ENCODE measurements at regions not wholly inside any gene's neighbourhood (a gene's known extent, or its start where the extent isn't known, plus 50 kb on each side); places are given as distances from the start of the nearest gene placed in this dataset.
"Not testable (repeated sequence)": the region's sequence is repeated elsewhere in the genome, so short reads cannot be mapped to it uniquely, and the experiment has no call there.

- TF ChIP-seq ZBED4 (CRISPR knock-in tag; IDR thresholded peaks at IDR 0.05; ENCODE audit: borderline replicate concordance): no peak
- no peak for TF ChIP-seq RORA (CRISPR knock-in tag; IDR thresholded peaks at IDR 0.05)
Observed at GRCh38 chr13:78060966-78061365, 142.3 kb upstream of the EDNRB start (continued).

GRCh38 chr13:78056865-78057264, 138.2 kb upstream of the EDNRB start:
- H3K4me3 ChIP-seq (replicated peaks in 1 of 3; ENCODE audit: insufficient read depth in 1 of 3, low read depth in 2 of 3, low read length in 3 of 3); POLR2A ChIA-PET; DNase-seq (ENCODE audit: low spot score); H3K9ac ChIP-seq (ENCODE audit: insufficient read depth, low read depth, low read length); H3K36me3 ChIP-seq (replicated peaks in 1 of 2; ENCODE audit: control insufficient read depth in 1 of 2, insufficient read depth in 2 of 2, low read length in 2 of 2); ATAC-seq; BruUV-seq (replicated peaks); H3K4me2 ChIP-seq (ENCODE audit: low read depth, low read length); H3K4me1 ChIP-seq (ENCODE audit: insufficient read depth, low read length); H3K27me3 ChIP-seq (ENCODE audit: control insufficient read depth in 1 of 2, insufficient read depth in 2 of 2, low read length in 2 of 2); intact Hi-C loops (cut with micrococcal nuclease; ENCODE audit: unreplicated experiment); in situ Hi-C loops (cut with HindIII; ENCODE audit: extremely low pct_ligation_motif_present, low pct_unique_long_range_greater_than_20kb); H2AFZ ChIP-seq (ENCODE audit: low read length); H4K20me1 ChIP-seq (ENCODE audit: insufficient read depth, low read length); H3K79me2 ChIP-seq (ENCODE audit: insufficient read depth, low read length); H3K27ac ChIP-seq (ENCODE audit: extremely low read length, insufficient read depth, low read length); FAIRE-seq; CTCF ChIA-PET (ENCODE audit: low intra/inter-chr PET ratio, low total read pairs): not testable (repeated sequence)
- H3K9me3 ChIP-seq (ENCODE audit: low read length): peaks cover 76% of the 10 kb centered on the region
- WGBS (ENCODE audit: low lambda C conversion rate): 20% methylated on average over 2 of the region's 2 CpGs

GRCh38 chr13:78054157-78054556, 135.5 kb upstream of the EDNRB start:
- no peaks in the 10 kb centered on the region for H3K79me2 ChIP-seq (ENCODE audit: insufficient read depth, low read length)
- ATAC-seq: no peak
- intact Hi-C loops (cut with micrococcal nuclease; ENCODE audit: unreplicated experiment): no loop called here
- no peaks in the 10 kb centered on the region for H4K20me1 ChIP-seq (ENCODE audit: insufficient read depth, low read length)
- WGBS (ENCODE audit: low lambda C conversion rate): 9% methylated on average over 3 of the region's 3 CpGs
- CTCF ChIA-PET (ENCODE audit: low intra/inter-chr PET ratio, low total read pairs): no interaction called here
- H3K4me1 ChIP-seq (ENCODE audit: insufficient read depth, low read length): no peaks in the 10 kb centered on the region
- H3K27me3 ChIP-seq (ENCODE audit: control insufficient read depth in 1 of 2, insufficient read depth in 2 of 2, low read length in 2 of 2): no peaks in the 10 kb centered on the region
- no peak overlapping the region for H3K9ac ChIP-seq (ENCODE audit: insufficient read depth, low read depth, low read length)
- no TSS peak for BruUV-seq (replicated peaks)
- no peak for DNase-seq (ENCODE audit: low spot score)
- in situ Hi-C loops (cut with HindIII; ENCODE audit: extremely low pct_ligation_motif_present, low pct_unique_long_range_greater_than_20kb): no loop called here
- no peak overlapping the region for H2AFZ ChIP-seq (ENCODE audit: low read length)
- peaks cover 70% of the 10 kb centered on the region for H3K9me3 ChIP-seq (ENCODE audit: low read length)
- no peak overlapping the region for H3K27ac ChIP-seq (ENCODE audit: extremely low read length, insufficient read depth, low read length)
- no peak overlapping the region for H3K4me2 ChIP-seq (ENCODE audit: low read depth, low read length)
- no peaks in the 10 kb centered on the region for H3K36me3 ChIP-seq (replicated peaks in 1 of 2; ENCODE audit: control insufficient read depth in 1 of 2, insufficient read depth in 2 of 2, low read length in 2 of 2)
- FAIRE-seq: no peak
- POLR2A ChIA-PET: no interaction called here
- H3K4me3 ChIP-seq (replicated peaks in 1 of 3; ENCODE audit: insufficient read depth in 1 of 3, low read depth in 2 of 3, low read length in 3 of 3): no peak overlapping the region
- TF ChIP-seq ZNF558 (CRISPR knock-in tag; IDR thresholded peaks at IDR 0.05; ENCODE audit: borderline replicate concordance): no peak
- no peak for TF ChIP-seq JUN (CRISPR knock-in tag; IDR thresholded peaks at IDR 0.05)
- TF ChIP-seq MAX (IDR thresholded peaks at IDR 0.05): no peak
- no peak for TF ChIP-seq ZBTB33 (CRISPR knock-in tag; IDR thresholded peaks at IDR 0.05)
- no peak for TF ChIP-seq ZNF326 (CRISPR knock-in tag; IDR thresholded peaks at IDR 0.05; ENCODE audit: borderline replicate concordance)
- no peak for TF ChIP-seq U2AF2 (IDR thresholded peaks at IDR 0.05; ENCODE audit: low read depth, low read length)
- no peak for TF ChIP-seq POLR2G (IDR thresholded peaks at IDR 0.05; ENCODE audit: low read depth, low read length)
- TF ChIP-seq FOXO4 (CRISPR knock-in tag; conservative IDR thresholded peaks at IDR 0.05): no peak

Data from HepG2 (cell line).